Pancreas (tissue), 10 donors: ENCODE measurements at regions not wholly inside any gene's neighbourhood (a gene's known extent, or its start where the extent isn't known, plus 50 kb on each side); places are given as distances from the start of the nearest gene placed in this dataset.

Experiments
- ATAC-seq, 4 donors: fragments of 200-7000 bp; cut with Tn5 transposase; one replicate each; pipeline versions ENCODE4 v1.8.0 to v1.9.1; 2020; ENCODE audit warnings: mild to moderate bottlenecking in 4 of 4, moderate library complexity in 4 of 4
- DNase-seq, 6 donors: peaks; one replicate each; pipeline ENCODE4 v3.0.0-alpha.2; 2020
- FAIRE-seq: peaks from 2 replicates; lab custom pipeline; 2012; peaks lifted over from hg19 to GRCh38; lab: Jason Lieb, UNC
- H3K27ac ChIP-seq, 4 donors: fragments of 200-600 bp; sonication (generic); 1 replicate in 3 of 4; 2 replicates in 1 of 4; pipeline versions ENCODE4 v1.5.0 to v1.8.0; 2020
- H3K27me3 ChIP-seq, 4 donors: fragments of 200-600 bp; one replicate each; pipeline ENCODE4 v1.8.0; 2021
- H3K36me3 ChIP-seq, 3 donors: fragments of 200-600 bp; sonication (generic) in 1 of 3; one replicate each; pipeline versions ENCODE4 v1.5.0 to v1.8.0; 2020 to 2021
- H3K4me1 ChIP-seq, 3 donors: fragments of 200-600 bp; one replicate each; pipeline ENCODE4 v1.8.0; 2021
- H3K4me3 ChIP-seq, 4 donors: fragments of 200-600 bp; sonication (generic) in 2 of 4; one replicate each; pipeline versions ENCODE4 v1.5.0 to v1.8.0; 2020 to 2021
- H3K9me3 ChIP-seq, 4 donors: fragments of 200-600 bp; one replicate each; pipeline ENCODE4 v1.8.0; 2021
- CTCF ChIP-seq, 4 donors: fragments of 200-600 bp; sonication (generic) in 3 of 4; IDR thresholded peaks; one replicate each; pipeline versions ENCODE4 v1.5.0 to v1.8.0; 2021; ENCODE audit warnings: antibody characterized with exemption in 4 of 4
- WGBS, 2 donors: extraction: QIAGEN DNeasy Blood & Tissue Kit; methylation state at CpG; one replicate each; pipeline ENCODE4 v1.1.7; 2013; 5-methylcytosine and 5-hydroxymethylcytosine counted together
- intact Hi-C, 3 donors: fragments of 100-400 bp; cut with DNase I; formaldehyde crosslinking; loops; one replicate each; pipeline versions ENCODE4 v1.11.1 to v1.14.2; 2022
- donor health status: healthy with polysubstance abuse.
- donor health status: DM: no; HTN: no; CAD: no; lungs with moderate emphysema.
- donor health status: DM: no; HTN: no; CAD: no.
- donor health status: control.
- donor health status: control.
- donor health status: Bipolar disorder and iron deficiency.
- donor health status: DM: yes; HTN: yes; CAD: no.
- donor health status: DM: no; HTN: no; CAD: no.
- donor health status: DM: no; HTN: no; CAD: no.
- donor health status: DM: yes; HTN: yes; CAD: no.

DNA sequence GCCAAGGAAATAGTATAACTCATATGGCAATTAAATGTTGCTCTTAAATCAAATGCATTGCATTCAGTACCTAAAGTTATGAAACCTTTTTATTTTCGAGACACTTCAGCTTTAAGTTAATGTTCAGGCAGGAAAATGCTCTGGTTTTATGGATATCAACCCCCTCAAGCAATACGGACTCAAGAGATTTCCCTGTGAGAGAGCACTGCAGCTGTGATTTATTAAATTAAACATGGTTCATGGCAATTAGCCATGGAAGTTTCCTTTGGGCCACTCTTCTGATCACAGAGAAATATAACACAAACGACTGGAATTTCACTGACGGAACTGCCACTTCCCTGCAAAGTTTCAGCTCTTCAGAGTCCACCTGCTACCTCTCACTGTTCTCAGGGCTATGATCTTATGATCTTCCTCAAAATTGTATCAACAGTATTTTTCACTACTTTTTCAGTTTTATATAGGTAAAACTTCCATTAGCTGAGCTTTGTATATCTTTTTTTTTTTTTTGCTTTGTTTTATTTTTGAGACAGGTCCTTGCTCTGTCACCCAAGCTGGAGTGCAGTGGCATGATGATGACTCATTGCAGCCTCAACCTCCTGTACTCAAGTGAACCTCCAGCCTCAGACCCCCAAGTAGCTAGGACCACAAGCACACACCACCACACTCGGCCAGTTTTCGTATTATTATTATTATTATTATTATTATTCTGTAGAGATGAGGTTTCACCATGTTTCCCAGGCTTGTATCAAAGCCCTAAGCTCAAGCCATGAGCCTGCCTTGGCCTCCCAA, 923.1 kb upstream of the TMPRSS15 start:
- no peak overlapping the region for H3K4me3 ChIP-seq
- no peaks in the 10 kb centered on the region for H3K36me3 ChIP-seq
- WGBS, 2 donors: 54 to 57% methylated on average over 6 of the region's 6 CpGs
- intact Hi-C loops: no loop called here
- H3K4me1 ChIP-seq: no peaks in the 10 kb centered on the region
- TF ChIP-seq CTCF (IDR thresholded peaks at IDR 0.05): no peak
- DNase-seq: no peak
- H3K9me3 ChIP-seq: no peaks in the 10 kb centered on the region
- ATAC-seq: no peak
- H3K27ac ChIP-seq: no peak overlapping the region
- FAIRE-seq: no peak
- no peaks in the 10 kb centered on the region for H3K27me3 ChIP-seq

- ATAC-seq (no peak), DNase-seq (no peak), FAIRE-seq (no peak)
- Histone ChIP-seq H3K4me1 (no peaks in the 10 kb centered on the region), H3K27me3 (no peaks in the 10 kb centered on the region), H3K36me3 (no peaks in the 10 kb centered on the region), H3K4me3 (no peak overlapping the region), H3K9me3 (no peaks in the 10 kb centered on the region), H3K27ac (no peak overlapping the region)
- intact Hi-C loops: no loop called here
- TF ChIP-seq CTCF (IDR thresholded peaks at IDR 0.05): no peak
- 74 to 78% methylated on average over 5 of the region's 5 CpGs for WGBS, 2 donors
These were observed 925.4 kb upstream of the TMPRSS15 start for GRCh38 chr21:19328954-19329353.

GRCh38 chr21:19340303-19340702, 936.7 kb upstream of the TMPRSS15 start:
- peak in 1 of 4 donors; percentile 5 for TF ChIP-seq CTCF (IDR thresholded peaks at IDR 0.05)
- H3K36me3 ChIP-seq: no peaks in the 10 kb centered on the region
- no peaks in the 10 kb centered on the region for H3K9me3 ChIP-seq
- H3K27me3 ChIP-seq: no peaks in the 10 kb centered on the region
- no peak for DNase-seq
- no peak overlapping the region for H3K4me3 ChIP-seq
- no peak for FAIRE-seq
- no peaks in the 10 kb centered on the region for H3K4me1 ChIP-seq
- ATAC-seq: peak; percentile 50 to 74 (median 68)
- intact Hi-C loops: no loop called here
- 42 to 46% methylated on average over 2 of the region's 2 CpGs for WGBS, 2 donors
- H3K27ac ChIP-seq: no peak overlapping the region

DNA sequence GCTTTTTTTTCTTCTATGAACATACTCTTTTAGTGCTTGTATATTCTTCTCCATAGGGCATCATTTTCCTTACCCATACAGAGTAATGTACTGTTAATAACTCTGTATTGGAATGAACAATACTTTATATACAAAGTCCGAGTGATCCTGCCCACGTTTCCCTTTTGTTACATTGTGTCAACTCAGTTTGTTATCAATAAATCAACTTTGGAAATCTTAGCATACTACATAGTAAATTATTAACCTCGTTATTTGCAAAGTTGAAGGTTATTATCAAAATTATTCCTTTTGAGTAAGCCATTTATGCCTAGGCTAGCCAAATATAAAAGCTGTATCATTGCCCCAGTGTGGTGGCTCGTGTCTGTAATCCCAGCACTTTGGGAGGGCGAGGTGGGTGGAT, 937.4 kb upstream of the TMPRSS15 start:
- DNase-seq (no peak), ATAC-seq (peak; percentile 65 to 88 (median 82))

More for the DNA sequence above, 937.4 kb upstream of the TMPRSS15 start:
- no peaks in the 10 kb centered on the region for H3K27me3 ChIP-seq
- H3K27ac ChIP-seq: no peak overlapping the region
- 13 to 20% methylated on average over 5 of the region's 5 CpGs for WGBS, 2 donors
- TF ChIP-seq CTCF (IDR thresholded peaks at IDR 0.05): no peak
- no peak overlapping the region for H3K4me3 ChIP-seq
- H3K9me3 ChIP-seq: no peaks in the 10 kb centered on the region
- intact Hi-C loops: no loop called here
- no peaks in the 10 kb centered on the region for H3K4me1 ChIP-seq
- no peak for FAIRE-seq
- no peaks in the 10 kb centered on the region for H3K36me3 ChIP-seq
